Stimulated activated CD4-positive, alpha-beta T cell treated with anti-CD3 and anti-CD28 coated beads, Interleukin-12 subunit alpha, Interleukin-12 subunit beta, amount 100 ng/mL, for 24 hours (primary cell): ENCODE measurements at regions not wholly inside any gene's neighbourhood (a gene's known extent, or its start where the extent isn't known, plus 50 kb on each side); places are given as distances from the start of the nearest gene placed in this dataset.

Experiments
- DNase-seq, 2 experiments: peaks; one replicate each; pipeline ENCODE4 v3.0.0-alpha.2; 2020; ENCODE audit warnings: low read depth in 2 of 2

DNA sequence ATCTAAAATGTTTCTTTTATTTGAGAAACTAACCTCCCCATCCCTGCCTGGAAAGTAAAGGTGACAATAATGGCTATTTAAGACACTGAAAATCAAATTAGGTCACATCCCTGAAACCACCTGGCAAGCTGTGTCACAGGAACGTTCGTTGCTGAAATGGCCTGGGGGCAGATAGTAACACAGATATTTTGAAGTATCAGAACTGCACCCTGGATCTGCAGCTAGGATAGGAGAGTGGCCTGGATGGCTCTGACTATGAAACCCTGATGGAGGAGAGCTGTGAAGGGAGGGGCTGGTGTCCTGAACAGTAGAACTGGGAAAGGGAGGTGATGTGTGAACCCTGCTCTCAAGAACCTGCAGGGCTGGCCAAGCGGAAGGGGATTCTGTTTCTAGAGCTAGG lies 648.3 kb upstream of the CFAP20DC start:
- no peak for DNase-seq

DNA sequence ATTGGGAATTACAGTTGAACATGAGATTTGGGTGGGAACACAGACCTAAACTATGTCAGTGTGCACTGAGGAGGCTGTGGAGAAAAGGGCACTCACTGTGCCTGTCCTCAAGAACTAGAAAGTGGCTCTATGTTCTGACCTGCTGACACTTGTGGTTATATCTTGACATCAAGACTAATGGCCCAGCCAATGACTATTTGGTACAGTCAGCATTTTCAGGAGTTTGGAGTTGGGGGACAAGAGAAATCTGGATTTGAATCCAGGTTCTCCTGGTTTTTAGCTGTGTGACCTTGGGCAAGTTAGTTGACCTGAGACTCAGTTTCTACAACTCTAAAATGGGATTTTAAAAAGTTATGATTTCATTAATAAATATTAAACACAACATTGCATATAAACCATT lies 647.0 kb upstream of the CFAP20DC start:
- no peak for DNase-seq

DNA sequence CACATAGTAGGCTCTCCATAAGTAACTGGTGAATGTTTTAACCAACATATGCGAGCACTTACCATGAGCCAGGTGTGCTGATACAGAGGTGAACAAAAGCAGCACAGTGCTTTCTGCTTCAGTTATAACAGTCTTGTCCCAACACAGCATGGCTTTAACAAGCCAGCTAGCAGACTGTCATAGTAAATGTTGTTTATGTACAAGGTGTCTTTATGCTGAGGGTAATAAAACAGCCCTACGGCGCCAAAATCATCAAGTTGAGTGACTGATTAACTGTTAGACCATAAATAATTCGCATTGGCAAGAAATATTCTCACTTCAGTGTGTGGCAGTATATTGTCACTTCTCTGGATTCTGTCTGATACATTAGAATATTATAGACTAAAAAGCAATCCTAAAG lies 646.0 kb upstream of the CFAP20DC start:
- DNase-seq = no peak

DNA sequence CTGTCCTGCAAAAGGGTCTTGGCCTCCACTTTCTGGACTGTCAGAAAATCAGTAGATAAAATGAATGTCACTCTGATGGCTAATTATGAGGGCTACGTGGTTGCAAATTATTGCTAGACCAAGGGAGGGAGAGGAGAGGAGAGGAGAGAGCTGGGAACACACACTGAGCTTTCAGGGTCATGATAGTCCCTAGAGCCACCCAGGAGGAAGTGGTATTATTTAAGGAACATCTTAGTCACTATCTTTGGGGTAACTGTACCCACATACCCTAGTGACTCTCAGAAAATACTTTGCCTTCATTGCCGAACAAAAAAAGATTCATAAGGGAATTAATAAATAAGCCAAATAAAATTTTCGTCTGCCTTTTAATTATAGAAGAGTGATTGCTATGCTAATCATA lies 642.3 kb upstream of the CFAP20DC start:
- no peak for DNase-seq

DNA sequence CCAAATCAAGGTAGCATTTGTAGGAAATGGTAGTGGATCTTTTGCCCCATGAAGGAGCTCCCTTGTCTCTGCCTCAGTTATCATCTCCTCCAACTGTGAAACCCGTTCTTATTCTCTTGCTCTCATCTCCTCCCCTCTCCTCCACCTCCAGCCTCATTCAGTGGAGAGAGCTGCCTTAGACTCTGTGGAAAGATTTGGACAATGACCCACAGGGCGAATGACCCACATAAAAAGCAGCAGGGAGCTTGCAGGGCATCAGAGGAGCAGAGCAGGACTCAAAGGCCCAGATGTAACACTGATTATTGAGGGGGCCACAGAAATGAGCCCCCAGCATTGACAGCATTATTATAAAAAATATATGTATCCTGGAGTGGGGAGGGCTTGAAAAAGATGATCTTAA lies 641.1 kb upstream of the CFAP20DC start:
- no peak for DNase-seq

DNA sequence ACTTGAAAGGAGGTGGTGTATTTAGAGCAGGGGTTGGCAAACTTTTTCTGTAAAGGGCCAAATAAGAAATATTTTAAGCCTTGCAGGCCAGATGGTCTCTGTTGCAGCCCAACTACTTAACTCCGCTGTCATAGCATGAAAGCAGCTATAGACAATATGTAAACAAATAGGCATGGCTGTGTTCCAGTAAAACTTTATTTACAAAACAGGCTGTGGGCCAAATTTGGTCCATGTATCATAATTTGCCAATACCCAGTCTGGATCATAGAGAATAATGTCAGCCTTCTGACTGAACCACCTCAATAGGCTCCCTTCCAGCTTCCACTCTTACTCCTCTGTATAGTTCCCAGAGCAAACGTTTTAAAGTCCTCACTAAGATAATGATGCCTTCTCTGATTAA lies 638.8 kb upstream of the CFAP20DC start:
- DNase-seq = no peak

DNA sequence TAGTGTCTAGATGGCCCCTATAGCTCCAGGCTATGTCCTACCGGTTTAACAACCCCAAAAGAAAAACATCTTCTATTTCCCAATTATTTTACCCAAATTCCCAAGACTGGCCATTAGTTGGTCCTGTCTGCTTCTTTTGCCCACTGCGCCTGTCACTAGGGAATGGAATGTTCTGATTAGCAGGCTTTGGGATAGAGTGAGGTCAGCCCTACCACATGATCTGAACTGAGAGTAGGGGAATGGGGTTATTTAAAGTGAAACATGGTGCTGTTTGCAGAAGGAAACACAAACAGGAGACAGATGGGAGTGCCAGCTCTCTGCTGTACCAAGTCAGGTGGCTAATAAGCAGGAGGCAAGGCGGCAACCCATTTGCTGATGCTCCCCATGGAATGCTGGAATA lies 635.6 kb upstream of the CFAP20DC start:
- no peak for DNase-seq

DNA sequence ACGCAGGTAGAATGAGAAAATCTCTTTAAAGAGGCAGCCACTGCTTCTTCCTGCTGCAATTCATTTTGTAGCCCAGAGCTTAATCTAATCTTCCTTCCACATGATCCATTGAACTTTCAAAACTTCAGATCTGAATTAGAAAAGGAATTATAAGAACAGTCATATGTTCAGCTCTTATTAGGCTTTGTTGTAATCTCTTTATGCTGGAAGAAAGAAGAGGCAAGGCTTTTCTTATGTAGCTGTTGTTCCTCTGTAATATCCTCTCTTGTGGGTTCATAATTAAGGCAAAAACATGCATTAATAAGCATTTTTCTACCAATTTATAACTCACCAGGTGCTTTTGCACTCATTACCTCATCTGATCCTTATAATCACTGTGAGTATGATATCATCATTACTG lies 634.9 kb upstream of the CFAP20DC start:
- no peak for DNase-seq

DNA sequence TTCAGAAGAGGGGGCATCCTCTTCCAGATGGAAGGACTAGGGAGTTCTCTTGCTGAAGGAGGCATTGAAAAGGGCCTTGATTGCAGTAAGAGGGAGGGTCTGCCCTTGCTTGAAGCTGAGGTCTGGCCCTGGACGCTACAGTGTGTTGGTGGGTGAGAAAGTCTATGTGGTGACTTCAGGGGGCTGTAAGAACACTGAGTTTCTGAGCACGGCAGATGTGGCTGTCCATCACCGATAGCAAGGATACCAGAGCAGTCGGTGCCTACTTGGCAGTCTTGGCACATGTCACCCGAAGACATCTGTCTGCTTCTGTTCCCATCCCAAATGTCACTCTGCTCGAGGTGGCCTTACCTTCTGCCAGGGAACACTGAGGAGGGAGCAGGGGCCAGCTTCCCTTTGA lies 631.1 kb upstream of the CFAP20DC start:
- DNase-seq = no peak

DNA sequence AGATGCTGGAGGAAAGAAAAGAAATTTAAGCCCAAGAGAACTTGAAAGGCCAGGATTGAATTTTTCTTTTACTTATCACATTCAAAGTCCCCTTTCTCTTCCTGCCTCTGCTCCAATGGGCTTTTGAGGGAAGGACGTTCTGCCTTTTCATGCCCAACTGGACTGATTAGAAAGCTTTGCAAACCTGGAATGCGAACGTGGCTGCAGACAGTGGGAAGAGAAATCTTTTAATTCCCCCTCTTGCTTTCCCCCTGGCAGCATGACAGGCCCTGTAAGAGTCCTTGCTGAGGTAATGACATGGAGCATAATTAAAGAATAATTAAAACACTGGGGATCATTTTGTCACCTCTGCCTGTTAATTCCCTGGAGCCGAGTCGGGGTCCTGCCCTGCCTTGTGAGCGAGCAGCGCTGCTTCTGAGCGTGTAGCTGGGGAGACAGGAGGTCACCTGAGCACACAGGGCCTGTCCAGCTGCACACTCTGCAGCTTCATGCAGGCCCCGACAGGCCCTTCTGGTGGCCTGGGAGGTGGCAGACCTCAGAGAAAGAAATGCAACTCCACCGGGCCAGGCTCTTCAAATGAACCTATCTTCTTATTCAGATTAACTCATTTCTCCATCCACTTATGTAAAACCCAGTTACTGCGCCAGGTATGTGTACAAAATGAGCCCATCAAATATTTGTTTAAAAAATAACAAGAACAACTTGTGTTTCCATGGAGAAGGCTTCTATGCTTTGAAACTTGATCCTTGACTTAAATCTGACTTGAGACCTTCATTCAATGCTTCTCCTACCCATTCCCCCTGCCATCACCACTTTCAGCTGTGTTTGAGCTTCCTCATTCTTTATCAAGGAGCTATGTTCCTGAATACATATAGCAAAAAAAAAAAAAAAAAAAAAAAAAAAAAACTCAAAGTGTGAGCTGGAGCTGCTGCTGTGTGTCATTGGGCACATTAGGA lies 628.2 kb upstream of the CFAP20DC start:
- DNase-seq = no peak

DNA sequence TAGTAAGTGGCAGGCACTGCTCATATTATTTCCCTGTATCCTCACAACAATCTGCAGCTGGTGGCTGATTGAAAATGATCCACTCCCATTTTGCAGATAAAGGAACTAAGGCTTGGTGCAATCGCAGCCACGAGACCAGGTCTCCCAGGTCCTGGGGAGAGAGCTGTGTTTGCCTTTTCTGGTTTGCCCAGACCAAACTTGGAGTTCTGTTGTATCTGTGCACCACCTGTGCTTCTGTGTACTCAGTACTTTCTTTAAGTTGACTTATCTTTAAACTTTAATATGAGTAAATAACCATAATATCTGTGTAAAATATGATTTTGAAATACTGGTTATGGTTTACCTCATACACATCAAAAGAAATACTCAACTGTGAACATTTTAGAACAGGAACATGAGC lies 625.7 kb upstream of the CFAP20DC start:
- DNase-seq = no peak

DNA sequence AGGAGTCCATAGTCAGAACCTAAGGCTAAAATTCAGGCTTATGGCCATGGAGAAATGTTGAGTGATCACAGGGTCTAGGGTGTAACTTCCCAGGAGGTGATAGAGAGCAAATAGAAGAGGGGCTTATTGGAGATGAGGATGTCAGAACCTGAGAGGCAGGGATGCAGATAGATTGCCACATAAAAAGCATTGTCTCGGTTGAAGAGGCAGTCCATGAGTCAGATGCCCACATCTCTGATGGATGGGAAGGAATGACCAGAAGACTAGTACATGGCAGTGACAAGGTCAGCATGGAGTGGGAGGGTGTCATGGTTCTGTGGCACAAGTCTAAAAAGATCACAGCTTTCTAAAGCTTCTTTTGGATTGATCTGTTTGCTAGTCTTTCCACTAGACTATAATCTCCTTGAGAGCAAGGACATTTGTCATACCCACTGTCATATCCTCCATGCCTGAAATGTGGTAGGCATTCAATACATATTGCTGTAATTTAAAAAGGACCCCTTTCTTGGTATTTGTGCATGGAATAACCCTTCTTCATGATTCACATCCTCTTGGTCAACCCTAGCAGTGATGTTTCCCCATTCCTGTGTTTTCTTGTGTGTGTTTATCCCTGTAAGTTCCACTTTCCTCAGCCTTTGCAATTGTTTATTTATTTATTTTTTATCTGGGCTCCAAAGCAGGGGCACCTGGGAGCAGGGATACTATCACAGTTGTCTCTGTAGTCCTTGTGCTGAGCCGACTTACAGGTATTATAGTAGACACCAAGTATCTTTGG lies 613.4 kb upstream of the CFAP20DC start:
- DNase-seq = no peak

DNA sequence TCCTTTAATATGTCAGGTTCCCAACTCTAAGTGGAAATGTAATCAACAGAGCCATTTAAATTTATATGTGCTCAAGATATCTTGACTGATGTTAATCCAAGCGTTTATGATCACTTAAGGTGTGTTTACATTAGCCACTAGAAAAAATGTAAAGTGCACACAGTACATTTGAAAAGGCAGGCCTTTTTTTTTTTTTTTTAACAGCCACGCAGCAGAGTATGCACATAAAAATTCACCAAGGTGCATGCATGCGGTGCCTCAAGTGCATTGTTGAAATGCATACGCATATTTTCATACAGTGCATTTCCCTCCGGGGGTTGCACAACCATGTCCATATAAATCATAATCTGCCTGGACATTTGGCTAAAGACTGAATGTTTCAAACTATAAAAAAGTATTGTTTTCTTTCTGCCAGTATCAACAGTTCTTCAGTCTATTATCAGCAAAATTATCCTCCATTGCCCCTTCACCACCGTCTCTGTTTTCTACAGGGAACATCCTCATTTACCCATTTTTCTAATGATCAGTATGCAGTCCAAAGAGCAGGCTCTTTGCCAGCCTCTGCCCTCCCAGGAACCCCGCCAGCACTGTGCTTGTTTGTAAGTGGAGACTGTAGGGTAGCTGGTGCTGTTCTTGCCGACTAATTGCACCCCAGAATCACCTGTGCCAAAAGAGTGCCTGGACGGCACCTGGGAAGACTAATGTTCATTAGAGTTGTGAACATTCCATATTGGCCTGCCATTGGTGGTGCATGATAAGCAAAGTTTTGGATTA lies 611.2 kb upstream of the CFAP20DC start:
- DNase-seq = no peak

DNA sequence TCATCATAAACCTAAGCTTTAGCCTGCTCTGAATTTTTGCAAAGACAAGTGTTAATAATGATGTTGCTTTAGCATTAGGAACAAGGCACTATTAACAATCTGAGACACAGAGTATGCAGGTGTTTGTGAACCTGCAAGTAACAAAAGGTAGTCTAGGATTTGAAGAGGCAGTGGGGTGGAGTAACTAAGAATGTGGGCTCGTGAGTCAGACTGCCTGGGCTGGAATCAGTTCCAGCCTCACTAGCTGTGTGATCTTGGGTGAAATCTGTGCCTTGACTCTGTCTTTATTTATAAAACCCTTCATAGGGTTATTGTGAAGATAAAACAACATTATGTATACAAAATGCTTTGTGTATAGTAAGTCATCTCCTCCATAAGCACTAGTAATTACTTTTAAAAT lies 610.6 kb upstream of the CFAP20DC start:
- no peak for DNase-seq

DNA sequence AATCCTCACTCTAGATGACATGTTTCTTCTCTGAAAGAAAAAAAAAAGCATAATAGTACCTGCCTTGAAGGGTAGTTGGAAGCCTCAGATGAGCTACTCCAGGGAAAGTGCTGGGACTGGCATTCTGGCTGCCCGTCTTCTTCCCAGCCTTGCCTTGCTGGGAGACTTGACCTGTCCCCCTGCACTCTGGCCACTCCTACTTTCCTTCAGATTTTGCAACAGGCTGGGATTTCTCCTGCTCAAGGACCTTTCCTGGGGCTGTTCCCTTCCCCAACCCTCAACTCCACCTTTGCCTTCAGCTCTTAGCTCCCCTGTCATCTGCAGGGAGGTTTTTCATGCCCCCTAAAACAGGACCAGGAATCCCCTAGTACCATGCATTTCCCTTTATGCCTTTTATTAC lies 609.9 kb upstream of the CFAP20DC start:
- DNase-seq = no peak

DNA sequence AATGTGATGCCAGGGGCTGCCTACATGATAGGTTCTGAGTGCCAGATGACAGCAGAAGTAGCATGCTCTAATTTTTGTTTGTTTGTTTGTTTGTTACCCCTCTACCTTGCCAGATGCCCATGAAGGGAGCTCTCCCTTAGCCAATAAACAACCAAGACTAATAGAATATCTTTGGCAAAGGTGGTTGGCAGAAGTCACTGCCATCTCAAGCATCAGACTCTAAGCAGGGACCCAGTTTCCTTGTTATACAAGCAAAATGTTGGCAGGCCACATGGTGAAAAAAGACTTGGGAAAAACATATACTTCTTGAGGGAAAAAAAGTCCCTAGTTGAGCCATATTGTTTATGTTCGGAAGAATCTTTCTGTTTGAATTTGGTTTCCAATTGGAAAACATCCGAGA lies 609.0 kb upstream of the CFAP20DC start:
- DNase-seq = no peak

DNA sequence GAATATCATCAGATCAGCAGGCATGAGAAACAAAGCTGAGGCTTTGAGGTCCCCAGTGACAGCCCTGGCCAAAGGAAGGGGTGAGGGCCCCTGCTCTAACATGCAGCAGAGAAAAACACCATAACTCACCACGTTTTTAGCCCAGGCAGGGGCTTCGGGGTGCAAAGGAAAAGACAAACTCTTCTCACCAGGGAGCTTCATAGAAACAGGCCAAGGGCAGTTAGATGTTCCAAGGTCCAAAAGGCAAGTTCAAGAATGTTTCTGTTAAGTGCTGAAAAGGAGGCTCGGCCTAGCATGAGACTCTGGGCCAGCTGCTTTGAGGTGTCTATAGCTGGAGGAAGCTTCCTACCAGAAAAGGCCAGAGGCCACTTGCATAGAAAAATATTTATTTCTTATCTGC lies 608.4 kb upstream of the CFAP20DC start:
- no peak for DNase-seq

DNA sequence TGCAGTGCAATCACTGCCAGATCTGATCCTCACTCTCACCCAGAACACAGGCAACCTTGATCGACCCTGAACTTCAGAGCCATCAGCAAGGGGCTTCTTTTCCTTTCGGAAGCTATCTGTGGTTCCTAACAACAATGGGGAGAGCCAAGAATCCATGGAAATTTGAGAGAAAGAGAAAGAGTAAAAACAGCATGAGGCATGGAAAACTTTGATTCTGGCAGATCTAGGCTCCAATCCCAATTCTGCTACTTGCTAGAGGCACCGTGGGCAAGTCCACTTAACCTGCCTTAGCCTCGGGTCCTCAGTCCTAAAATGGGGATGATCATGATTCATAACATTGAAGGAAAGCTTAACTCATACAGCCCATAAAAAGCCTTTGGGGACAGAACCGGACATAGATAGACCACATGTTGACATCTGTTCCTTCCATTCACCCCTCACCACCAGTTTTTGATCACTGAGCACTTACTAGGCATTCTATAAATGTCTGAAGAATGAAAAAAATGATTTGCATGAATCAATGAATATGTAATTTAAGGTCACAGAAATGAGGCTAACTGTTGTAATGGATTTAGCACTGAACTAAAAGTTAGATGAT lies 605.7 kb upstream of the CFAP20DC start:
- DNase-seq = no peak

DNA sequence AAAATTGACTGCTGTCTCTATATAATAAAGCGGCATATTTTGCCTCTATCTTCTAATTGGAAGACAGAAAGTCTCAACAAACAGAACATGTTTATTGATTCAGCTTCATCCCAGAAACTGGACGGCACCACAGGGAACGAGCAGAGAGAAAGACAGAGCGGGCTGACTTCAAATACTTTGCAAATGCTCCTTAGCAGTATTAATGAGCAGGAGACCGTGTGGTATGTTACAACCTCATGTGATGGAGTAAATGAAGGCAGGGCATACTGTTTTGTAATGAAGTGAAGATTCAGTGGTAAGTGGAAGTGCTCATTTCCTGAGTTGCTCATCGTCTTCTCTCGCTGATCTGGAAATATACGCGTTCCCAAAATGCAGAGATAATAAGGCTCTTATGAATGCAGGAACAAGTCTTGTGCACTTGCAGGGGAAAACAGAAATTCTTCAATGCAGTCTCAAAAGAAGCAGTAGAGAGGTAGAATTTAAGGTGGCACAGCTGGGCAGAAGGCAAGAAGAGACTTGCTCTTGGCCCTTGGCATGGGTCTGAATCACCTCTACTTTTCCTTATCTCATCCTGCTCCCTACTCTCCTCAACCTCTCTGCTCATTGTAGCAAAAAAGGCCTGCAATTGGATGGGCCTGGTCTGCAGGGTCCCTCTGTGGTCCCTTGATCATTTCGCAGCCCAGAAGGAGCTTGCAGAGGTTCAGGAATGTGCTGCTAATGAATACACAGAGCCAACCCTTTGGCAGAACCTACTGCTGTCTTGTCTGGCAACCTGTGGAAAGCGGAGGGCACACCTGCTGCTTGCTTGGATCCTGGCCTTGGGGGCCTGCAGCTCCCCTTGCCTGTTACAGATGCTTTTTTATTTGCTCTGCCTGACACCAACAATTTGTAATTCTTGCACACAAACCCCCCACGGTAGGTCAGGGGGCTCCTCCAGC lies 604.9 kb upstream of the CFAP20DC start:
- no peak for DNase-seq

DNA sequence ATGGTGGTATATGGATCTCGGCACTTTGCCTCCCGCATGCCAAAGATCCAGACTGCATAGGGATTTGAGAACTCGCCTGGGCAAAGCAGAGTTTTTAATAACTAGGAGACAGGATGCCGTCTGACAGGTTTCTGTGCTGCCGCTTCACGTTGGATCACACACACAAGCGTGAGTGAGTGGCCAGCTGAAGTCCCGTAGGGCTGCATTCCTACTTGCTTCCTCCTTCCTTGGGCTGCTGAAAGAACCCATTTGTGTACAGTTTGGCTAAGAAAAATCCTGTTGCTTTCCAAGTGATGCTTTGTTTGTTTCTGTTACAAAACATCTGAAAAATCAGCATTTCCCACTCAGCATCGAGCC lies 604.3 kb upstream of the CFAP20DC start:
- DNase-seq = no peak
